GM10266 (cell line): ENCODE measurements at regions not wholly inside any gene's neighbourhood (a gene's known extent, or its start where the extent isn't known, plus 50 kb on each side); places are given as distances from the start of the nearest gene placed in this dataset.

Experiments
- DNase-seq: peaks from one replicate; pipeline ENCODE4 v3.0.0; 2012; ENCODE audit errors: extremely low spot score
- CTCF ChIP-seq: IDR thresholded peaks from 2 replicates; pipeline ENCODE4 v1.5.1; 2012; ENCODE audit warnings: mild to moderate bottlenecking, low read depth; ENCODE audit not compliant: control insufficient read depth, insufficient read depth; ENCODE audit errors: missing control alignments

DNA sequence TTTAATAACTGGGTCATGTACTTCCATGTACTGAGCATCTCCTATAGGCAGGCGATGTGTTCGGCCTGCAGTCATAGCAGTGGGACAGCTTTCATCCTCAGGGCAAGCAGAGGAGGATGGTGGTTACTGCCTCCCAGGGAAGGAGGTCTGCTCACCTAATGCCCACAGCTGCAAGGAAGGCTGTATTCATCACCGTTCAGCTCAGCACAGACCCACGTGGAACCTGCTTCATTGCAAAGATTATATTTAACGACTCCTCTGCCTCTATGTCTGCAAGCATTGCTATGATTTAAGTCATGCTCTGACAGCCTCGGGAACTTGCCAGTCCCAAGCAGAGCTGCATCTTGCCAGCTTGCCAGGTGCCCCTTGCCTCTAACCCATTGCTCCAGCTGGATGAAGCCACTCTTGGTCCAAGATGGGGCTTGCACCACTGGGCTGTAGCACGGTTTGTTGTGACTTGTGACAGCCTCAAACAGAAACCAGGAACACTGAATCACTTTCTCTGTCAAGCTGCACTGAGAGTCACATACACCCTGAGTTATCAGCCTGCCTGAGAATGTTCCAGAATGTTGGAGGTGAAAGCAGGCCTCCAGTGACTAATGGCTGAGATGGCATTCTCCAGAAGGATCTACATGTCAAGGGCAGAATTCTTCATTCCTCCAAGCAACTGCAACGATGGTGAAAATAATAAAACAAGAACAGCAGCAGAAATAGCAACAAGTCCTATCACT is 651.1 kb upstream of the ID2 start:
- TF ChIP-seq CTCF: no peak
- no peak for DNase-seq

DNA sequence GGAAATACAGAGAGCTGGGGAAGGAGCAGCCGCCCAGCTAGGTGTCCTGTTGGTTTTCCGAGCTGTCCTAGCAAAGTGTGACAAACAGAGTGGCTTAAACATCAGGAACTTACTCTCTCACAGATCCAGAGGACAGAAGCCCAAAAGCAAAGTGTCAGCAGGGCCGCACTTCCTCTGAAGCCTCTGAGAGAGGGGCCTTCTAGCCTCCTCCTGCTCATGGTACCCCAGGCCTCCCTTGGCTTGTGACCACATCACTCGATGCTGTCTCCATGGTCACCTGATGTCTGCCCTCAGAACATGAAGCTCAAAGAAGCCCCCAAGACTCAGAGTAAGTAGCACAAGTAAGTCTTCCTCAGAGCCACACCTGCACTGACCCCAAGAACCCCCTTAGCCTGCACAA is 650.5 kb upstream of the ID2 start:
- TF ChIP-seq CTCF: no peak
- DNase-seq: no peak

DNA sequence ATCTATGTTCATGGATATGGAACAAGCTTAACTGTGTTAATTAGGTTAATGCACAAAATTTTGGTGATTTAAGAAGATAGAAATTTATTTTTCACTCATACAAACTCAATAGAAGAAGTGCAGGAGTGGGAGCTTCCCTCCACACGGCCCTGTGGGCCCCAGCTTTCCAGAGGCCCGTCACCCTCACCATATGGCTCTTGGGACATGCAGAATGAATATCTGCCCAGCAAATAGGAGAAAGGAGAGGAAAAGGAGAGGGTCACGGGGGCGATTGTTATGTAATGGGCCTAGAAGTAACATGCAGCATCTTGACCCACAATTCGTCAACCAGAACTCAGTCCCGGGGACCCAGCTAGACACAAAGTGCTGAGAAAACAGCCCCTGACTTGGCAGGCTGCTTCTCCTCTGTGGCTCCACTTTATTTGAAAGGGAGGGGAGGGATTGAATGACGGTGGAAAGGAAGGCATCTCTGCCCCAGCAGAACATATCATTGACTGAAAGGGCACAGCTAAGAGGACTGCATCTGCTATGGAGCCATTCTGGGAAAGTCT is 648.2 kb upstream of the ID2 start:
- no peak for TF ChIP-seq CTCF
- DNase-seq: no peak

- DNase-seq: no peak
- no peak for TF ChIP-seq CTCF
Measured at GRCh38 chr2:8036366-8036765, 645.5 kb upstream of the ID2 start.

DNA sequence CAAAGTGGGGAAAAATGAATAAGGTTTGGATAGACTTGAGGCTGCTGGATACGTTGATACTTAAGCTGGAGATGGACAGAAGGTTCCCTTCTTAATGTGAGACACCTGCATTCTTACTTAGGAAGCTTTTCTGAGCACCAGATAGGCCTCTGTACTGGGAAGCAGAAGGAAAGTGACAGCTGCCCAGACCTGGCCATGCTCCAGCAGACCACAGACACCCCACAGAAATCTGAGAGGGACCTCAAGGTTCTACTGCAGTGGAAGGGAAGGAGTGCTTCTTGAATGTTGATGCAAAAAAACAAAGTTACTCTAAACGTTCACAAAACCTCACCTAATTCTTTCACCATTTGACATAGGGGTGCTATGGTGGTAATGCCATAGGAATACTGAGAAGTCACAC is 642.1 kb upstream of the ID2 start:
- no peak for DNase-seq
- no peak for TF ChIP-seq CTCF

DNA sequence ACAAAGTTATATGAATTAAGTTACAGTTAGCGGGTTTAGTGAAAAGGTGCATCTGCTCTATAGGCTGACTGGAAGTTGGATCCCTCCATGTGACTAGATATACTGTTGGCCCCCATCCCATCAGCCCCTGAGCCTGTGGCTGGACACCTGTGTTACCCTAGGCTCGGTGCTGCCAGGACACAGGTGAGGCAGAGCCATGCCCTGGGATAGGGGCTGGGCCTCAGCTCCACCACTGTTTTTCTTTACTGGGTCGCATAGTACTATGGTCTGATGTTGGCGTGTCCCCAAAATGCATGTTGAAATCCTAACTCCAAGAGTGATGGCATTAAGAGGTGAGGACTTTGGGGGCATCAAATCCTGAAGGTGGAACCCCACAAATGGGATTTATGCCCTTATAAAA is 638.6 kb upstream of the ID2 start:
- no peak for DNase-seq
- TF ChIP-seq CTCF: no peak

DNA sequence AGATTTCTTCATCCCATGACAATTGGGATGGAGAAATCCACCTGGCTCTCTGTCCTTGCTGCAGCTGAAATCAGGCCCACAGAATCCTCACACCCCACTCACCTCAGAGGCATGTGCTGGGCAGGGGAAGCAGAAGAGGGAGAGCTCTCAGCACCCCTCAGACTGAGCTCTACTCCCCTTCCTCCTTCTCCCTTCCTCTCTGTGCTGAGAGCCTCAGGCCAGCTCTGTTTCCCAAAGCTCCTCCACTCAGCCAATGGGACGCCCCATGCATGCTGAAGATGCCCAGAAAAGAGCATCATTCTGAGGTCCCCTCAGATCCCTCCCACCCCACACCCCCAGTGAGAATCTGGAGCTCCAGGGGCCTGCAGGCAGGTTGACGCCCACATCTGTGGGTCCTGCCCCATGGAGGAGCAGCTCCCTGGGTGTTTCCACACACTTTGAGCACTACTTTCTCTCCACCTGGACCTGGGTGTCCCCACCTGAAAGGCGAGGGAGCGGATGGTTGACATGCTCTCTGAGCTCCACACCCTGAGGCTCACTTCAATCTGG is 637.7 kb upstream of the ID2 start:
- no peak for DNase-seq
- no peak for TF ChIP-seq CTCF
